GM12874 (cell line): ENCODE measurements at regions not wholly inside any gene's neighbourhood (a gene's known extent, or its start where the extent isn't known, plus 50 kb on each side); places are given as distances from the start of the nearest gene placed in this dataset.

Experiments
- TF ChIP-seq, protein P1 (sequence below): IDR thresholded peaks from 2 replicates; pipeline ENCODE4 v1.5.1; 2011; ENCODE audit warnings: low read depth, mild to moderate bottlenecking, control low read depth, low read length, moderate library complexity; ENCODE audit not compliant: insufficient read depth

DNA sequence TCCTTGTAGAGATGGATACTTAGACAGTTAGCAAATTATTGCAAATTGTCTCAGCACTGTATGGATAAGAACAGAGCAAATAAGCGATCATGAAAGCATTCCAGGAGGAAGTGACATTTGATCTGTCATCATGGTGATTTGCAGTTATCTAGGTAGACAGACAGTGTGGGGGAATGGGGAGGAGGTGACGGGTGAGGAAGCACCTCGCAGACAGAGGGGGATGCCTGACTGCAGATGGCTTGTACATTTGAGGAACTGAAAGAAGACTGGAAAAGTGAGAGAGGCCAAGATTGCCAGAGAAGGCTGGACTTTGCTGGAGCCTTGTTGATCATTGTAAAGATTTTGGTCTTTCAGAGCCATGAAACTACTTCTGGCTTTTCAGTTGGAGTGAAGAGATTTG, 318.2 kb upstream of the CELF2 start:
- TF ChIP-seq, protein P1, sequence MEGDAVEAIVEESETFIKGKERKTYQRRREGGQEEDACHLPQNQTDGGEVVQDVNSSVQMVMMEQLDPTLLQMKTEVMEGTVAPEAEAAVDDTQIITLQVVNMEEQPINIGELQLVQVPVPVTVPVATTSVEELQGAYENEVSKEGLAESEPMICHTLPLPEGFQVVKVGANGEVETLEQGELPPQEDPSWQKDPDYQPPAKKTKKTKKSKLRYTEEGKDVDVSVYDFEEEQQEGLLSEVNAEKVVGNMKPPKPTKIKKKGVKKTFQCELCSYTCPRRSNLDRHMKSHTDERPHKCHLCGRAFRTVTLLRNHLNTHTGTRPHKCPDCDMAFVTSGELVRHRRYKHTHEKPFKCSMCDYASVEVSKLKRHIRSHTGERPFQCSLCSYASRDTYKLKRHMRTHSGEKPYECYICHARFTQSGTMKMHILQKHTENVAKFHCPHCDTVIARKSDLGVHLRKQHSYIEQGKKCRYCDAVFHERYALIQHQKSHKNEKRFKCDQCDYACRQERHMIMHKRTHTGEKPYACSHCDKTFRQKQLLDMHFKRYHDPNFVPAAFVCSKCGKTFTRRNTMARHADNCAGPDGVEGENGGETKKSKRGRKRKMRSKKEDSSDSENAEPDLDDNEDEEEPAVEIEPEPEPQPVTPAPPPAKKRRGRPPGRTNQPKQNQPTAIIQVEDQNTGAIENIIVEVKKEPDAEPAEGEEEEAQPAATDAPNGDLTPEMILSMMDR = no peak

DNA sequence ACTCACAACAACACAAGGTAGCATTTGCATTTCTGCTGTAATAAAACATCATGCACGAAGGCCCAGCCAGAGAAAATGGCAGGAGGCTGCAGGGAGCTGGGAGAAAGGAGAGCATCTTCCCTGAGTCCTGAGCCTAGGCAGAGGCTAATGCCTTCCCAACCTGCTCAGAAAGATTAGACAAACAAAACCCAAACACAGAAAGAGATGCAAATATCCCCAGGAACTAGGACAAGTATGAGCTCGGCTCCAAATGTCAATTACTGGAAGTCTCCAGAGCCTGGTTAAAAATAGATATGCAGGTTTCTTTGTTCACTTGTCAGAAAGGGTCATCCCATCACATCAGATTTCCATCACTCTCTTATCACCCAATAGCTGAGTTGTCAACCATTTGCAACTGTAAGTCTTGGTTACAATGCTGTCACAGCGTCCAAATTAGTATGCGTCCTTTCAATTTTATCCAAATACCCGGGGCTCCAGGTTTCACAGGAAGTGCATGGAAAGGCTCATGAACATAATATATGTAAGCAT, 316.5 kb upstream of the CELF2 start:
- TF ChIP-seq, protein P1 = no peak

DNA sequence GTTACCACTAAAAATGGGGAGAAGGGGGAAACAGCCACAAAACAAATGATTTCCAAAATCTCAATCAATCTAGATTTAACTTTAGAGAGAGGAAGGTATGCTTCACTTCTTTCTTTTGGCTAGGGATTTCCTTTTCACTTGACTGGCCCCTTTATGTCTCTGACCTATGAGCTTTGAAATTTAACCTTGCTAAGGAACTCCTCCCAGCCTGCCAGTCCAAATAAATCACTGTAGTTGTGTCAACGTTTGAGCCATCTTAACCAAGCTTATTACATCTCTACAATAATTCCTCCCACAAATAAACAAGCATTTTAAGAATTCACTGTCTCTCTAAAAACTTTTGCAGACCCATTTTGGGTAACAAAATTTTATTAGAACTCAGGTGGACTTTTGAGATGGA, 315.5 kb upstream of the CELF2 start:
- TF ChIP-seq, protein P1 = no peak

DNA sequence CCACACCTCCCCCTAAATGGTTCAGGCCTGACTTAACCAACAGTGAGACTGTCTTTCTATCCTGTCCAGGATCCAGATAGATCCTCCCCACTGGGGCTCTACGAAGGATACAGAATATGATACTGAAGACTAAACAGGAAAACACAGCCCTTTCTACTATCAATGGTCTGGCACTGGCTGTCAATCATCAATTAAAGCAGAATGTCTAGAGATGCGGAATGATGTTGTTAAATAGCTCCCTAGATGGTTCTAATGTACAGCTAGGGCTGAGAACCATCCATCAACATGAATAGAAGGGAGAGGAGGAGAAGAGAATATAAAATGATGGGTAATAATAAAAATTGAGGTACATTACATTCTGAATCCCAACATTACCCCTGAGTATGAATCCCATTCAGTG, 314.3 kb upstream of the CELF2 start:
- TF ChIP-seq, protein P1 = no peak

DNA sequence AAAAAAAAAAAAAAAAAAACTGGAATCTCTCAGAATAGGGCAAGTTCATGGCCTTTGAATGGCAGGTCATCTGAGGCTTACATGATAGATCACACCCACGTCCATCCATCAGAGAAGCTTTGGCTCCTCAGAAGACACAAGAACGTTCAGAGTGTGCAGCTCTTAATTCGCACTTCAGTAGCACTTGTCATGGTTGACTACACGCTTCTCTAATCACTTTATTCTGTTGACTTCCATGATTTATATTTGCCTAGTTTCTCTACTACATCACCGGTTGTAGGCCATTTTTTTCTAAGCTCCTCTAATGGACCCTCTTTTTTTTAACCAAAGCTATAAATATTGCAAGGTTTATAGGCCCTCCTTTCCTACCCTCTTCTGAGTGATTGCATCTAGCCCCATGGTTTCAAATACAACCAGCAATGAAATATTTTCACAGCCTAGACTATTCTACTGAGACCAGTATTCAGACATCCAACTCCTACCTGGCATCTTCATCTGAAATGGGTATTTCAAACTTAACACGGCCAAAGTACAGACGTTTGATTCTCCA, 305.4 kb upstream of the CELF2 start:
- TF ChIP-seq, protein P1 = no peak

DNA sequence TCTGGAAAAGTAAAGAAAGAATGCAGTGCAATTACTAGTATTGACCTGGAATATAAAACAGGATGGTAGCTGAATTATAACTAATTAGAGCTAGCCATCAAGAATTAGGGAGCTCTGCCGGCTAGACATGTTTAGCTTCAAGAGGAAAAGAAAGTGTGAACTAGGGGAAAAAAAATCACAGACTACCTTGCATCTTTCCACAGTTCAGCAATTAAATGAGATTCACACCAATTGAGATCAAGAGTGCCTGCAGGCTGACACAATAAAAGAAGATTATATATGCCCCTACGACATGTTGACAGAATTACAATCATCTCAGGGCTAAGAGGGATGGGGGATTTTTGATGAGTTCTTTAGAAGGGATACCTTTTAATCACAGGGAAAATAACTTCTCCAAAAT, 303.3 kb upstream of the CELF2 start:
- TF ChIP-seq, protein P1 = no peak

DNA sequence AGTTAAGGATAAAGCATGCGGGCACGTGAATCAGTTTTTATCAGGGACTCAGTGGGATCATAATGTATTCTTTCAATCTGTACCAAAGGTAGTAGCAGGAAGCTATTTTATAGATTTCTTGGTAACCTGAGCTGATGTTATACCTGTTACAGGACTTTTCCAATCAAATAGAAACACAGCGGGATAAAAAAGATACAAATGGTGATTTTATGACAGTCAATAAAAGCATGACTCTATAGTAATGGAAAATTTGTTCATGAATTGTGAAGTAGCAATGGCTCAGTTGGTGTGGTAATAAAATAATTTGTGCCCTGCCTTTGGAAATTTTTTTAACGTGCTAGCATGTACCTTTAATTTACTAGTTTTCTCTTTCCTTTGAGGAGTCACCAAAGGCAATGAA, 300.7 kb upstream of the CELF2 start:
- TF ChIP-seq, protein P1 = no peak

DNA sequence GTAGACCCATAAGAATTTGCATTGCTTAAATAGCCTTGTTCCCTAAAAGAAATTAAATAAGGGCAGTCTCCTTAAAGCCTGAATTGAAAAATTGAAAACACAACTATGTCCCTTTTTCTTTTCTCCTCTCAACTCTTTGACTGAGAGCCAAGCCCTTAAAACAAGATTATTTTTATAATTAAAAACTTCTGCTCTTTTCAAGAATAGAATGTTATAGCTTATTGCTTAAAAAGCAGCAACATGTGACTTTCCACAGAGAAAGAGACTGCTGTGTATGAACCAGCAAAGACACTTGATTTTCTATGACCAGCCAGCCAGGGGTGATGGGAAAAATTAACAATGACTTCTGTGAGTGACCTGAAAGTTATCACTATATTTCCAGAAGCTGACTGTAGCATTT, 295.2 kb upstream of the CELF2 start:
- TF ChIP-seq, protein P1 = no peak
